Loucy (cell line): ENCODE measurements at regions not wholly inside any gene's neighbourhood (a gene's known extent, or its start where the extent isn't known, plus 50 kb on each side); places are given as distances from the start of the nearest gene placed in this dataset.

Experiments used
- H2AFZ ChIP-seq: fragments of 200-600 bp; sonication (generic); 2 replicates; pipeline ENCODE4 v1.6.0; 2016; ENCODE audit warnings: antibody characterized with exemption, mild to moderate bottlenecking, low read length, moderate library complexity
- H3F3A ChIP-seq: fragments of 200-600 bp; 2 replicates; pipeline ENCODE4 v1.6.0; 2016; ENCODE audit warnings: antibody characterized with exemption, low read depth, mild to moderate bottlenecking
- H3K27me3 ChIP-seq: fragments of 200-600 bp; sonication (generic); 2 replicates; pipeline ENCODE4 v1.6.1; 2014; ENCODE audit warnings: low read length, mild to moderate bottlenecking; ENCODE audit not compliant: insufficient read depth, poor library complexity, severe bottlenecking
- H3K36me3 ChIP-seq: fragments of 200-600 bp; sonication (generic); 2 replicates; pipeline ENCODE4 v1.6.1; 2016; ENCODE audit warnings: low read length; ENCODE audit not compliant: insufficient read depth
- H3K4me1 ChIP-seq: fragments of 200-600 bp; sonication (generic); 2 replicates; pipeline ENCODE4 v1.5.1; 2014; ENCODE audit warnings: low read length, mild to moderate bottlenecking; ENCODE audit not compliant: insufficient read depth, poor library complexity, severe bottlenecking
- H3K4me2 ChIP-seq: fragments of 200-600 bp; sonication (generic); 2 replicates; pipeline ENCODE4 v1.6.0; 2014; ENCODE audit warnings: antibody characterized with exemption, low read length, low read depth, mild to moderate bottlenecking; ENCODE audit not compliant: poor library complexity, severe bottlenecking
- H3K4me3 ChIP-seq: fragments of 200-600 bp; sonication (generic); 2 replicates; pipeline ENCODE4 v1.5.1; 2014; ENCODE audit warnings: low read length, mild to moderate bottlenecking, mixed read lengths; ENCODE audit not compliant: poor library complexity, severe bottlenecking
- H3K79me2 ChIP-seq: fragments of 200-600 bp; sonication (generic); 2 replicates; pipeline ENCODE4 v1.6.1; 2014; ENCODE audit warnings: low read length; ENCODE audit not compliant: insufficient read depth
- H3K9ac ChIP-seq: fragments of 200-600 bp; sonication (generic); 2 replicates; pipeline ENCODE4 v1.6.0; 2014; ENCODE audit warnings: mild to moderate bottlenecking, low read depth, low read length, moderate library complexity; ENCODE audit not compliant: poor library complexity, severe bottlenecking
- H3K9me2 ChIP-seq: fragments of 200-600 bp; sonication (generic); replicated peaks from 2 replicates; pipeline ENCODE4 v1.6.1; 2016; ENCODE audit warnings: low read depth, low read length, mixed read lengths
- H3K9me3 ChIP-seq: fragments of 200-600 bp; sonication (generic); 2 replicates; pipeline ENCODE4 v1.6.1; 2014; ENCODE audit warnings: mild to moderate bottlenecking, antibody characterized with exemption, low read length, low read depth; ENCODE audit not compliant: insufficient read depth
- H4K20me1 ChIP-seq: fragments of 200-600 bp; sonication (generic); 2 replicates; pipeline ENCODE4 v1.6.0; 2014; ENCODE audit warnings: antibody characterized with exemption, low read length, mild to moderate bottlenecking; ENCODE audit not compliant: insufficient read depth, poor library complexity, severe bottlenecking
- EZH2phosphoT487 ChIP-seq: fragments of 200-600 bp; IDR thresholded peaks from 2 replicates; pipeline ENCODE4 v1.6.1; 2018; ENCODE audit warnings: antibody characterized with exemption, mild to moderate bottlenecking, moderate library complexity, borderline replicate concordance
- TF ChIP-seq, protein P1 (sequence below): fragments of 200-600 bp; sonication (generic); conservative IDR thresholded peaks from 2 replicates; pipeline ENCODE4 v1.5.1; 2014; ENCODE audit warnings: mild to moderate bottlenecking, antibody characterized with exemption, low read length

DNA sequence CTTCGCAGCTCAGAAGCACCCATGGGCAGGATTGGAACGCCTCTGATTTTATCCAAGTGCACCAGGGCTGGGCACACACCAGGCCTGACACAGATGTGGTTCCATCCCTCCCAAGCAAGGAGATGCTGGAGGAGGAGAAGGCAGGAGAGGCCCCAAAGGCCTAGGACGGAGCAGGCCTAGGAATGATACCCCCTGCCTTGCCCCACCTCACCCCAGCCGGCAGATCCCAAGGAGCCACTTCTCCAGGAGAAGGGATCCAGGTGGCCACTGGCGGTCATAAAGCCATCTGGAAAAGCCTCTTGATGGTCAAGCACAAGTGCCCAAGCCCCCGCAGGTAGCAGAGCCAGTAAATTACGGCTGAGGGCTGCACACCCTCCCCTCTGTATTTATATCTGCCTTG, 211.8 kb downstream of the TBC1D2B start:
- no peaks in the 10 kb centered on the region for H3K9me3 ChIP-seq
- no peak overlapping the region for H2AFZ ChIP-seq
- no peaks in the 10 kb centered on the region for H4K20me1 ChIP-seq
- no peaks in the 10 kb centered on the region for H3K27me3 ChIP-seq
- no peaks in the 10 kb centered on the region for H3K79me2 ChIP-seq
- no peak for TF ChIP-seq EZH2phosphoT487
- TF ChIP-seq, protein P1, sequence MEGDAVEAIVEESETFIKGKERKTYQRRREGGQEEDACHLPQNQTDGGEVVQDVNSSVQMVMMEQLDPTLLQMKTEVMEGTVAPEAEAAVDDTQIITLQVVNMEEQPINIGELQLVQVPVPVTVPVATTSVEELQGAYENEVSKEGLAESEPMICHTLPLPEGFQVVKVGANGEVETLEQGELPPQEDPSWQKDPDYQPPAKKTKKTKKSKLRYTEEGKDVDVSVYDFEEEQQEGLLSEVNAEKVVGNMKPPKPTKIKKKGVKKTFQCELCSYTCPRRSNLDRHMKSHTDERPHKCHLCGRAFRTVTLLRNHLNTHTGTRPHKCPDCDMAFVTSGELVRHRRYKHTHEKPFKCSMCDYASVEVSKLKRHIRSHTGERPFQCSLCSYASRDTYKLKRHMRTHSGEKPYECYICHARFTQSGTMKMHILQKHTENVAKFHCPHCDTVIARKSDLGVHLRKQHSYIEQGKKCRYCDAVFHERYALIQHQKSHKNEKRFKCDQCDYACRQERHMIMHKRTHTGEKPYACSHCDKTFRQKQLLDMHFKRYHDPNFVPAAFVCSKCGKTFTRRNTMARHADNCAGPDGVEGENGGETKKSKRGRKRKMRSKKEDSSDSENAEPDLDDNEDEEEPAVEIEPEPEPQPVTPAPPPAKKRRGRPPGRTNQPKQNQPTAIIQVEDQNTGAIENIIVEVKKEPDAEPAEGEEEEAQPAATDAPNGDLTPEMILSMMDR = no peak
- no peak overlapping the region for H3K4me3 ChIP-seq
- no peaks in the 10 kb centered on the region for H3K4me1 ChIP-seq
- no peak overlapping the region for H3K4me2 ChIP-seq
- no peaks in the 10 kb centered on the region for H3F3A ChIP-seq
- H3K9ac ChIP-seq = no peak overlapping the region
- no peaks in the 10 kb centered on the region for H3K9me2 ChIP-seq
- H3K36me3 ChIP-seq = no peaks in the 10 kb centered on the region

DNA sequence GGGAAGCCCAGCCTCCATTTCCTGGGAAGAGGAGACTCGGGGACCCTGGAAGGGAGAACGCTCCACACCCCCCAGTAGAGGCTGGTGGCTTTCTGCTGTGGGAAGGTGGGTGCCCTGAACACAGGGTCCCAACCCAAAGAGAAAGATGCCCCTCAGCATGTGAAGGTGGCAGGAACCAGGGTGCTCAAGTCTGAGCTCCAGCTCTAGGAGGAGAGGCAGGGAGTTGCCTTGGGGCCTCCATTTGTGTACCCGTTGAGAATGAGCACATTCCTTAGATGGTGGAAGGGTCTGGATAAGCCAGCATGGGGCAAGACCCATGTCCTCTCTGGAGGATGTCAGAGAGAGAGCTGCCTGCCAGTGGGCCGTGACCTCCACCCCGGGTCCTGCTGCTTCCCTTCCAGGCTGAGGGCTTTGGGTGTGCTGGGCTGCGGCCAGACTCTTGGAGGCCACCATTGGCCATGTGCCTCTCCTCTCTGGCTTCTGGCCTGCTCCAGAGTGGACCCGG, 212.4 kb downstream of the TBC1D2B start:
- no peak overlapping the region for H3K4me3 ChIP-seq
- no peaks in the 10 kb centered on the region for H3F3A ChIP-seq
- H3K36me3 ChIP-seq = no peaks in the 10 kb centered on the region
- no peaks in the 10 kb centered on the region for H3K9me2 ChIP-seq
- H4K20me1 ChIP-seq = no peaks in the 10 kb centered on the region
- H3K4me1 ChIP-seq = no peaks in the 10 kb centered on the region
- no peak overlapping the region for H3K9ac ChIP-seq
- no peak overlapping the region for H3K4me2 ChIP-seq
- TF ChIP-seq EZH2phosphoT487 = no peak
- TF ChIP-seq, protein P1 = no peak
- H3K79me2 ChIP-seq = no peaks in the 10 kb centered on the region
- no peaks in the 10 kb centered on the region for H3K27me3 ChIP-seq
- H3K9me3 ChIP-seq = no peaks in the 10 kb centered on the region
- no peak overlapping the region for H2AFZ ChIP-seq

- no peaks in the 10 kb centered on the region for H3K9me2 ChIP-seq
- no peaks in the 10 kb centered on the region for H3K79me2 ChIP-seq
- H3K4me1 ChIP-seq = no peaks in the 10 kb centered on the region
- H3K27me3 ChIP-seq = no peaks in the 10 kb centered on the region
- H3K4me2 ChIP-seq = no peak overlapping the region
- H3K36me3 ChIP-seq = no peaks in the 10 kb centered on the region
- no peak overlapping the region for H3K9ac ChIP-seq
- no peak overlapping the region for H2AFZ ChIP-seq
- TF ChIP-seq, protein P1 = no peak
- no peak for TF ChIP-seq EZH2phosphoT487
- H4K20me1 ChIP-seq = no peaks in the 10 kb centered on the region
- H3K9me3 ChIP-seq = no peaks in the 10 kb centered on the region
- no peaks in the 10 kb centered on the region for H3F3A ChIP-seq
- no peak overlapping the region for H3K4me3 ChIP-seq
Measured at GRCh38 chr15:77864211-77865105, 213.1 kb downstream of the TBC1D2B start.
